HG03108 (cell line): ENCODE measurements at regions not wholly inside any gene's neighbourhood (a gene's known extent, or its start where the extent isn't known, plus 50 kb on each side); places are given as distances from the start of the nearest gene placed in this dataset.

Experiments
- ATAC-seq: cut with Tn5 transposase; IDR thresholded peaks from one replicate; pipeline ENCODE4 v1.9.1; 2021; ENCODE audit warnings: moderate library complexity; ENCODE audit not compliant: unreplicated experiment

- no peak for ATAC-seq
Measured at GRCh38 chr3:127087441-127087840, 104.5 kb downstream of the PLXNA1 start.

GRCh38 chr3:127088511-127089351 lies 104.2 kb upstream of the PRR23E start:
- ATAC-seq, result no peak

GRCh38 chr3:127089486-127090145 lies 103.3 kb upstream of the PRR23E start:
- no peak for ATAC-seq

GRCh38 chr3:127090218-127091160 lies 102.4 kb upstream of the PRR23E start:
- no peak for ATAC-seq

- no peak for ATAC-seq
Measured at GRCh38 chr3:127091376-127091775, 101.6 kb upstream of the PRR23E start.

GRCh38 chr3:127092368-127092767 lies 100.6 kb upstream of the PRR23E start:
- ATAC-seq, result no peak

GRCh38 chr3:127092776-127093175 lies 100.2 kb upstream of the PRR23E start:
- ATAC-seq, result no peak

GRCh38 chr3:127093312-127093711 lies 99.6 kb upstream of the PRR23E start:
- ATAC-seq, result no peak

- no peak for ATAC-seq
Measured at GRCh38 chr3:127095774-127096173, 97.2 kb upstream of the PRR23E start.

- ATAC-seq, result no peak
Measured at GRCh38 chr3:127096256-127097071, 96.5 kb upstream of the PRR23E start.

- ATAC-seq, result no peak
Measured at GRCh38 chr3:127097072-127097405, 95.9 kb upstream of the PRR23E start.

GRCh38 chr3:127097481-127097880 lies 95.5 kb upstream of the PRR23E start:
- no peak for ATAC-seq

- ATAC-seq, result no peak
Measured at GRCh38 chr3:127099982-127100381, 92.9 kb upstream of the PRR23E start.

GRCh38 chr3:127100459-127101410 lies 92.2 kb upstream of the PRR23E start:
- ATAC-seq, result no peak

- no peak for ATAC-seq
Measured at GRCh38 chr3:127101411-127102187, 91.3 kb upstream of the PRR23E start.

- ATAC-seq, result no peak
Measured at GRCh38 chr3:127102188-127102520, 90.8 kb upstream of the PRR23E start.

- ATAC-seq, result no peak
Measured at GRCh38 chr3:127102587-127102986, 90.3 kb upstream of the PRR23E start.

- no peak for ATAC-seq
Measured at GRCh38 chr3:127103080-127103479, 89.9 kb upstream of the PRR23E start.

GRCh38 chr3:127104586-127104985 lies 88.3 kb upstream of the PRR23E start:
- no peak for ATAC-seq
